Sigmoid colon (tissue), 6 donors: ENCODE measurements at regions not wholly inside any gene's neighbourhood (a gene's known extent, or its start where the extent isn't known, plus 50 kb on each side); places are given as distances from the start of the nearest gene placed in this dataset.

Source experiments
- DNase-seq: peaks from one replicate; pipeline ENCODE4 v3.0.0-alpha.2; 2019
- H3K27ac ChIP-seq, 4 donors: fragments of 200-600 bp; sonication (generic); one replicate each; pipeline ENCODE4 v1.5.1; 2016 to 2019; ENCODE audit warnings: mild to moderate bottlenecking in 1 of 4
- H3K27me3 ChIP-seq, 3 donors: fragments of 200-600 bp; sonication (generic); one replicate each; pipeline ENCODE4 v1.5.1; 2019; ENCODE audit warnings: mild to moderate bottlenecking in 1 of 3
- H3K36me3 ChIP-seq, 4 donors: fragments of 200-600 bp; sonication (generic); one replicate each; pipeline ENCODE4 v1.5.1; 2016 to 2019
- H3K4me1 ChIP-seq, 4 donors: fragments of 200-600 bp; sonication (generic); one replicate each; pipeline ENCODE4 v1.5.1; 2017 to 2019
- H3K4me3 ChIP-seq, 4 donors: fragments of 200-600 bp; sonication (generic); one replicate each; pipeline ENCODE4 v1.5.1; 2017 to 2019; ENCODE audit warnings: mild to moderate bottlenecking in 2 of 4, moderate library complexity in 1 of 4
- H3K9me3 ChIP-seq, 4 donors: fragments of 200-600 bp in 3 of 4; sonication (generic) in 3 of 4; one replicate each; pipeline versions ENCODE4 v1.5.1 to v1.6.1; 2013 to 2019
- CTCF ChIP-seq, 4 experiments: fragments of 450-650 bp in 3 of 4; fragments of 200-600 bp in 1 of 4; IDR thresholded peaks; one replicate each; pipeline ENCODE4 v1.5.1; 2016 to 2019; ENCODE audit warnings: antibody characterized with exemption in 4 of 4, mild to moderate bottlenecking in 3 of 4, moderate library complexity in 2 of 4
- EP300 ChIP-seq, 4 donors: sonication (generic); formaldehyde crosslinking; IDR thresholded peaks; one replicate each; pipeline ENCODE4 v1.6.1; 2017; ENCODE audit warnings: antibody characterized with exemption in 4 of 4
- POLR2A ChIP-seq, 2 donors: fragments of 450-650 bp; IDR thresholded peaks; one replicate each; pipeline ENCODE4 v1.6.1; 2016; ENCODE audit warnings: antibody characterized with exemption in 2 of 2, mild to moderate bottlenecking in 2 of 2, moderate library complexity in 2 of 2
- POLR2AphosphoS5 ChIP-seq, 4 donors: sonication (generic); formaldehyde crosslinking; IDR thresholded peaks; one replicate each; pipeline ENCODE4 v1.6.1; 2017; ENCODE audit warnings: antibody characterized with exemption in 4 of 4
- WGBS, 2 donors: extraction: QIAGEN DNeasy Blood & Tissue Kit; methylation state at CpG; one replicate each; pipeline ENCODE4 v1.1.7; 2013; 5-methylcytosine and 5-hydroxymethylcytosine counted together
- intact Hi-C: fragments of 100-400 bp; cut with DNase I; formaldehyde crosslinking; loops from one replicate; pipeline ENCODE4 v1.15.1; 2023
- donor health status: healthy with polysubstance abuse.
- donor health status: healthy.

GRCh38 chr5:36820900-36821299 lies 55.7 kb upstream of the NIPBL start:
- no peak for DNase-seq
- Histone ChIP-seq H3K9me3 (no peaks in the 10 kb centered on the region), H3K27me3 (no peaks in the 10 kb centered on the region), H3K4me1 (no peaks in the 10 kb centered on the region), H3K27ac (no peak overlapping the region), H3K36me3 (no peaks in the 10 kb centered on the region), H3K4me3 (no peak overlapping the region)
- WGBS, 2 donors: 80 to 82% methylated on average over 6 of the region's 6 CpGs
- no peak for TF ChIP-seq EP300 (IDR thresholded peaks at IDR 0.05)
- TF ChIP-seq CTCF (IDR thresholded peaks at IDR 0.05): no peak
- TF ChIP-seq POLR2AphosphoS5 (IDR thresholded peaks at IDR 0.05): no peak
- no peak for TF ChIP-seq POLR2A (IDR thresholded peaks at IDR 0.05)
- intact Hi-C loops: no loop called here

- no peaks in the 10 kb centered on the region for H3K4me1 ChIP-seq
- WGBS, 2 donors: 86 to 88% methylated on average over 2 of the region's 2 CpGs
- DNase-seq: no peak
- H3K27ac ChIP-seq: no peak overlapping the region
- intact Hi-C loops: no loop called here
- no peaks in the 10 kb centered on the region for H3K27me3 ChIP-seq
- no peaks in the 10 kb centered on the region for H3K36me3 ChIP-seq
- no peaks in the 10 kb centered on the region for H3K9me3 ChIP-seq
- TF ChIP-seq POLR2A (IDR thresholded peaks at IDR 0.05) (no peak), CTCF (IDR thresholded peaks at IDR 0.05) (no peak), EP300 (IDR thresholded peaks at IDR 0.05) (no peak), POLR2AphosphoS5 (IDR thresholded peaks at IDR 0.05) (no peak)
- no peak overlapping the region for H3K4me3 ChIP-seq
Measured at GRCh38 chr5:36826694-36827093, 49.9 kb upstream of the NIPBL start.
